PC-9 (cell line): ENCODE measurements at regions not wholly inside any gene's neighbourhood (a gene's known extent, or its start where the extent isn't known, plus 50 kb on each side); places are given as distances from the start of the nearest gene placed in this dataset.

Experiments
- BruUV-seq: library from RNA; stranded (reverse); fragments of 400-500 nt; replicated peaks from 2 replicates; lab custom pipeline; 2021; lab: Mats Ljungman, UMichigan
- CTCF ChIA-PET: fragments of 300-600 bp; sonication (Branson Sonifier 250); formaldehyde crosslinking; loops from one replicate; lab custom pipeline; 2022; ENCODE audit warnings: antibody characterized with exemption; lab: Charles Lee
- POLR2A ChIA-PET: fragments of 300-600 bp; sonication (Branson Sonifier 250); formaldehyde crosslinking; loops from one replicate; lab custom pipeline; 2022; ENCODE audit warnings: antibody characterized with exemption; ENCODE audit not compliant: unreplicated experiment; lab: Charles Lee
- DNase-seq, 2 experiments: peaks; one replicate each; pipeline versions ENCODE4 v3.0.0 to v3.0.0-alpha.2; 2015 to 2022; ENCODE audit warnings: mixed read lengths in 1 of 2
- H2AFZ ChIP-seq: fragments of 200-600 bp; sonication (generic); 2 replicates; pipeline ENCODE4 v1.8.1; 2017; ENCODE audit warnings: antibody characterized with exemption
- H3F3A ChIP-seq: fragments of 200-600 bp; sonication (generic); 2 replicates; pipeline ENCODE4 v1.8.1; 2017; ENCODE audit warnings: antibody characterized with exemption, mild to moderate bottlenecking, low read depth; ENCODE audit not compliant: insufficient read depth
- H3K27ac ChIP-seq: fragments of 200-600 bp; sonication (generic); 2 replicates; pipeline ENCODE4 v1.6.1; 2016; ENCODE audit warnings: mixed run types
- H3K27me3 ChIP-seq: fragments of 200-600 bp; sonication (generic); 2 replicates; pipeline ENCODE4 v1.6.1; 2016; ENCODE audit warnings: low read depth, mixed run types; ENCODE audit not compliant: insufficient read depth
- H3K36me3 ChIP-seq: fragments of 200-600 bp; sonication (generic); 2 replicates; pipeline ENCODE4 v1.6.1; 2016; ENCODE audit warnings: low read depth, mixed run types
- H3K4me1 ChIP-seq: fragments of 200-600 bp; sonication (generic); replicated peaks from 2 replicates; pipeline ENCODE4 v1.6.1; 2016; ENCODE audit warnings: mixed run types; ENCODE audit not compliant: insufficient read depth
- H3K4me2 ChIP-seq: fragments of 200-600 bp; sonication (generic); 2 replicates; pipeline ENCODE4 v1.6.1; 2017; ENCODE audit warnings: mixed run types
- H3K4me3 ChIP-seq: fragments of 200-600 bp; sonication (generic); 2 replicates; pipeline ENCODE4 v1.6.1; 2016; ENCODE audit warnings: mixed run types
- H3K79me2 ChIP-seq: fragments of 200-600 bp; sonication (generic); 2 replicates; pipeline ENCODE4 v1.6.1; 2017; ENCODE audit warnings: low read depth, mixed run types
- H3K9me2 ChIP-seq: fragments of 200-600 bp; sonication (generic); 2 replicates; pipeline ENCODE4 v1.8.1; 2017; ENCODE audit warnings: mild to moderate bottlenecking; ENCODE audit not compliant: insufficient read depth
- H3K9me3 ChIP-seq: fragments of 200-600 bp; sonication (generic); 2 replicates; pipeline ENCODE4 v1.8.1; 2016; ENCODE audit warnings: low read depth; ENCODE audit not compliant: insufficient read depth
- H4K20me1 ChIP-seq: fragments of 200-600 bp; sonication (generic); 2 replicates; pipeline ENCODE4 v1.8.1; 2017; ENCODE audit not compliant: insufficient read depth
- EZH2 ChIP-seq: fragments of 200-600 bp; sonication (generic); IDR thresholded peaks from 2 replicates; pipeline ENCODE4 v1.8.0; 2017; ENCODE audit warnings: antibody characterized with exemption, low read depth
- intact Hi-C: fragments of 100-400 bp; cut with micrococcal nuclease; formaldehyde crosslinking; loops from one replicate; pipeline ENCODE4 v1.10.0; 2022; ENCODE audit not compliant: unreplicated experiment
- TF ChIP-seq, protein P1 (sequence below): fragments of 200-600 bp; sonication (generic); conservative IDR thresholded peaks from 2 replicates; pipeline ENCODE4 v1.6.1; 2017; ENCODE audit warnings: mixed run types, antibody characterized with exemption, mild to moderate bottlenecking, moderate library complexity

DNA sequence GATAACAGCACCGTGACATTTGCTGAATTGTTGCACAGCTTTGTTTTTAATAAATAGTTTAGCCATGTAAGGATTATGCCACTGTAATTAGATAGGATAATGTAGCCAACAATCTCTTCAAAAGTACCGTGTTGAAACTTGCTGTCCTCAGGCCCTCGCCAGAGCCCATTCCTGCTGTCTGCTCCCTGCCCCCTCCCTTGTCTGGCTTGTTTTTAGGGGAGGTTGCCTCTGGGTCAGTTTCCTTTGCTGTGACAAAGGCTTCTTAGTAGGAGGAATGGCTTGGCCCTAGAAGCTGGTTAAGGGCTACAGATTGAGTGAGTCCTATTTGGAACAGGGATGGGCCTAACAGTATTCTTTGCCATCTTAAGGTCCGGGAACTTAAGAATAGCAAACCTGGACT, 107.9 kb downstream of the LMO4 start:
- Histone ChIP-seq H3K4me2 (no peak overlapping the region), H3K79me2 (no peaks in the 10 kb centered on the region), H4K20me1 (no peaks in the 10 kb centered on the region), H3K4me3 (no peak overlapping the region), H3K4me1 (peaks cover 23% of the 10 kb centered on the region; the same call in 1 of the 2 replicates), H3F3A (no peaks in the 10 kb centered on the region), H3K27ac (no peak overlapping the region), H2AFZ (no peak overlapping the region), H3K9me2 (no peaks in the 10 kb centered on the region), H3K27me3 (no peaks in the 10 kb centered on the region), H3K36me3 (no peaks in the 10 kb centered on the region), H3K9me3 (no peaks in the 10 kb centered on the region; the same call in 1 of the 2 replicates)
- ChIA-PET CTCF (no interaction called here), POLR2A (no interaction called here)
- BruUV-seq, result no TSS peak
- DNase-seq, result no peak
- no peak for TF ChIP-seq EZH2
- TF ChIP-seq, protein P1, sequence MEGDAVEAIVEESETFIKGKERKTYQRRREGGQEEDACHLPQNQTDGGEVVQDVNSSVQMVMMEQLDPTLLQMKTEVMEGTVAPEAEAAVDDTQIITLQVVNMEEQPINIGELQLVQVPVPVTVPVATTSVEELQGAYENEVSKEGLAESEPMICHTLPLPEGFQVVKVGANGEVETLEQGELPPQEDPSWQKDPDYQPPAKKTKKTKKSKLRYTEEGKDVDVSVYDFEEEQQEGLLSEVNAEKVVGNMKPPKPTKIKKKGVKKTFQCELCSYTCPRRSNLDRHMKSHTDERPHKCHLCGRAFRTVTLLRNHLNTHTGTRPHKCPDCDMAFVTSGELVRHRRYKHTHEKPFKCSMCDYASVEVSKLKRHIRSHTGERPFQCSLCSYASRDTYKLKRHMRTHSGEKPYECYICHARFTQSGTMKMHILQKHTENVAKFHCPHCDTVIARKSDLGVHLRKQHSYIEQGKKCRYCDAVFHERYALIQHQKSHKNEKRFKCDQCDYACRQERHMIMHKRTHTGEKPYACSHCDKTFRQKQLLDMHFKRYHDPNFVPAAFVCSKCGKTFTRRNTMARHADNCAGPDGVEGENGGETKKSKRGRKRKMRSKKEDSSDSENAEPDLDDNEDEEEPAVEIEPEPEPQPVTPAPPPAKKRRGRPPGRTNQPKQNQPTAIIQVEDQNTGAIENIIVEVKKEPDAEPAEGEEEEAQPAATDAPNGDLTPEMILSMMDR, result no peak
- intact Hi-C loops, result no loop called here

- peak in 1 of 2 experiments; percentile 62 for DNase-seq
- ChIA-PET POLR2A (no interaction called here), CTCF (no interaction called here)
- no TSS peak for BruUV-seq
- no peaks in the 10 kb centered on the region for H3K79me2 ChIP-seq
- H3K4me3 ChIP-seq, result no peak overlapping the region
- H3K27ac ChIP-seq, result no peak overlapping the region; the same call in 1 of the 2 replicates
- H3K4me1 ChIP-seq, result peaks cover 23% of the 10 kb centered on the region; the same call in 1 of the 2 replicates
- no peak for TF ChIP-seq EZH2
- TF ChIP-seq, protein P1, result no peak
- H4K20me1 ChIP-seq, result no peaks in the 10 kb centered on the region
- intact Hi-C loops, result no loop called here
- H3K9me3 ChIP-seq, result no peaks in the 10 kb centered on the region; the same call in 1 of the 2 replicates
- H3K9me2 ChIP-seq, result no peaks in the 10 kb centered on the region
- H3F3A ChIP-seq, result no peaks in the 10 kb centered on the region
- H3K36me3 ChIP-seq, result no peaks in the 10 kb centered on the region
- 0 out of 2 replicates have a peak overlapping the region, but pooled peaks have one; percentile 23 for H3K4me2 ChIP-seq
- no peaks in the 10 kb centered on the region for H3K27me3 ChIP-seq
- no peak overlapping the region for H2AFZ ChIP-seq
Observed at GRCh38 chr1:87437663-87438295, 109.1 kb downstream of the LMO4 start.

DNA sequence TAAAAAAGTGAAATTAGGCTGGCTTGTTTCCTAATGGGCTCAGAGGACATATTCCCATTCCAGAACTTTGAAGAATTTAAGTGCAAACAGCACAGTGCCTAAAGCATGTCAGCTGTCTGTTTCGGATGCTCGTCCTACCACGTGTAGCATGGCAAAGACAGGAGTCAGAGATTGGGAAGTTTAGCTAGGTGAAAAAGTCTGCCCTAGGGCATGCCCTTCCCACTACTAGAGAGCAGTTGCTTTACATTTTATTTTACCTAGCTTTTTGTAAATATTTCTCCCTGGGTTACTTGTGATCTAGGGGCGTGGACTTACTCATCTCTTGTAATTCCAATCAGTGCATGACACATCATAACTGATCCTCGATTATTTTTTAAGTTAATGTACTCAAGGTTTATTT, 111.1 kb downstream of the LMO4 start:
- H2AFZ ChIP-seq, result no peak overlapping the region
- no peak for DNase-seq
- H4K20me1 ChIP-seq, result no peaks in the 10 kb centered on the region
- H3K27me3 ChIP-seq, result no peaks in the 10 kb centered on the region
- no peak overlapping the region for H3K4me3 ChIP-seq
- no peaks in the 10 kb centered on the region; the same call in 1 of the 2 replicates for H3K9me3 ChIP-seq
- H3K9me2 ChIP-seq, result no peaks in the 10 kb centered on the region
- intact Hi-C loops, result no loop called here
- no peaks in the 10 kb centered on the region for H3K36me3 ChIP-seq
- TF ChIP-seq, protein P1, result no peak
- TF ChIP-seq EZH2, result no peak
- no peak overlapping the region for H3K27ac ChIP-seq
- peaks cover 23% of the 10 kb centered on the region; the same call in 1 of the 2 replicates for H3K4me1 ChIP-seq
- no peaks in the 10 kb centered on the region for H3K79me2 ChIP-seq
- no peaks in the 10 kb centered on the region for H3F3A ChIP-seq
- no peak overlapping the region for H3K4me2 ChIP-seq
- ChIA-PET POLR2A (no interaction called here), CTCF (no interaction called here)
- no TSS peak for BruUV-seq
